ENCODE measurements at regions not wholly inside any gene's neighbourhood (a gene's known extent, or its start where the extent isn't known, plus 50 kb on each side); places are given as distances from the start of the nearest gene placed in this dataset.

DNA sequence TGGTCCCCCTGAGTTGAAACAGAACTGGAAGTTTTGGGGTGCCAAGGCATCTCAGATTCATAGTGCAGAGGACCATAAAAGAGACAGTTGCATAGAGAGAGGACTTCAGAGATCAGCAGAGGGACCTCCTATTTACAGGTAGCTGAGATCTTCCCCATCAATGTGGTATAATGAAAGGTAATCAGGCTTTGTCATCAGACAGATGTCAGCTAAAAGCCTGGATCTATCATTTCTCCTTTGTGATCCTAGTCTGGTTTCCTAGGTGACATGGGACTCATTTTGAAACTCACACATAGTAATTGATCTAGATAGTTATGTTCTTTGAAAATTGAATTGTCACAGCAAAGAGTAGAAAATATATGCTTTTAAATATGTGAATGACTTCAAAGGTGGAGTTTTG lies 443.5 kb upstream of the MAP2 start:
- no peaks in the 10 kb centered on the region for H4K20me1 ChIP-seq (replicated peaks; ENCODE audit: insufficient read depth)
- DNase-seq (ENCODE audit: low spot score), result no peak
- H2AFZ ChIP-seq, result no peak overlapping the region
- no peaks in the 10 kb centered on the region for H3K9me3 Mint-ChIP-seq
- no peak overlapping the region for H3K4me3 Mint-ChIP-seq
- H3K4me1 ChIP-seq (ENCODE audit: insufficient read depth), result no peaks in the 10 kb centered on the region
- H3K79me2 ChIP-seq (replicated peaks; ENCODE audit: insufficient read depth), result no peaks in the 10 kb centered on the region
- no peak overlapping the region for H3K27ac ChIP-seq (ENCODE audit: low read depth)
- H3K9me2 ChIP-seq (ENCODE audit: insufficient read depth), result peaks cover 9% of the 10 kb centered on the region; the same call in 1 of the 2 replicates
- no peak for ATAC-seq
- TF ChIP-seq, protein P1, sequence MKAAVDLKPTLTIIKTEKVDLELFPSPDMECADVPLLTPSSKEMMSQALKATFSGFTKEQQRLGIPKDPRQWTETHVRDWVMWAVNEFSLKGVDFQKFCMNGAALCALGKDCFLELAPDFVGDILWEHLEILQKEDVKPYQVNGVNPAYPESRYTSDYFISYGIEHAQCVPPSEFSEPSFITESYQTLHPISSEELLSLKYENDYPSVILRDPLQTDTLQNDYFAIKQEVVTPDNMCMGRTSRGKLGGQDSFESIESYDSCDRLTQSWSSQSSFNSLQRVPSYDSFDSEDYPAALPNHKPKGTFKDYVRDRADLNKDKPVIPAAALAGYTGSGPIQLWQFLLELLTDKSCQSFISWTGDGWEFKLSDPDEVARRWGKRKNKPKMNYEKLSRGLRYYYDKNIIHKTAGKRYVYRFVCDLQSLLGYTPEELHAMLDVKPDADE (IDR thresholded peaks at IDR 0.05), result no peak
- TF ChIP-seq POLR2AphosphoS5 (IDR thresholded peaks at IDR 0.05; ENCODE audit: low read depth) (no peak), EZH2 (IDR thresholded peaks at IDR 0.05; ENCODE audit: low read depth, unreplicated experiment) (no peak), CREB1 (CRISPR knock-in tag; IDR thresholded peaks at IDR 0.05; ENCODE audit: low read depth) (no peak), NANOG (IDR thresholded peaks at IDR 0.05; ENCODE audit: borderline replicate concordance) (no peak), ZNF114 (CRISPR knock-in tag; IDR thresholded peaks at IDR 0.05) (no peak), JUNB (IDR thresholded peaks at IDR 0.05; ENCODE audit: unreplicated experiment) (no peak), EZH2phosphoT487 (IDR thresholded peaks at IDR 0.05; ENCODE audit: unreplicated experiment) (no peak), ZNF331 (CRISPR knock-in tag; IDR thresholded peaks at IDR 0.05; ENCODE audit: low read depth) (no peak)
- TF ChIP-seq, protein P2, sequence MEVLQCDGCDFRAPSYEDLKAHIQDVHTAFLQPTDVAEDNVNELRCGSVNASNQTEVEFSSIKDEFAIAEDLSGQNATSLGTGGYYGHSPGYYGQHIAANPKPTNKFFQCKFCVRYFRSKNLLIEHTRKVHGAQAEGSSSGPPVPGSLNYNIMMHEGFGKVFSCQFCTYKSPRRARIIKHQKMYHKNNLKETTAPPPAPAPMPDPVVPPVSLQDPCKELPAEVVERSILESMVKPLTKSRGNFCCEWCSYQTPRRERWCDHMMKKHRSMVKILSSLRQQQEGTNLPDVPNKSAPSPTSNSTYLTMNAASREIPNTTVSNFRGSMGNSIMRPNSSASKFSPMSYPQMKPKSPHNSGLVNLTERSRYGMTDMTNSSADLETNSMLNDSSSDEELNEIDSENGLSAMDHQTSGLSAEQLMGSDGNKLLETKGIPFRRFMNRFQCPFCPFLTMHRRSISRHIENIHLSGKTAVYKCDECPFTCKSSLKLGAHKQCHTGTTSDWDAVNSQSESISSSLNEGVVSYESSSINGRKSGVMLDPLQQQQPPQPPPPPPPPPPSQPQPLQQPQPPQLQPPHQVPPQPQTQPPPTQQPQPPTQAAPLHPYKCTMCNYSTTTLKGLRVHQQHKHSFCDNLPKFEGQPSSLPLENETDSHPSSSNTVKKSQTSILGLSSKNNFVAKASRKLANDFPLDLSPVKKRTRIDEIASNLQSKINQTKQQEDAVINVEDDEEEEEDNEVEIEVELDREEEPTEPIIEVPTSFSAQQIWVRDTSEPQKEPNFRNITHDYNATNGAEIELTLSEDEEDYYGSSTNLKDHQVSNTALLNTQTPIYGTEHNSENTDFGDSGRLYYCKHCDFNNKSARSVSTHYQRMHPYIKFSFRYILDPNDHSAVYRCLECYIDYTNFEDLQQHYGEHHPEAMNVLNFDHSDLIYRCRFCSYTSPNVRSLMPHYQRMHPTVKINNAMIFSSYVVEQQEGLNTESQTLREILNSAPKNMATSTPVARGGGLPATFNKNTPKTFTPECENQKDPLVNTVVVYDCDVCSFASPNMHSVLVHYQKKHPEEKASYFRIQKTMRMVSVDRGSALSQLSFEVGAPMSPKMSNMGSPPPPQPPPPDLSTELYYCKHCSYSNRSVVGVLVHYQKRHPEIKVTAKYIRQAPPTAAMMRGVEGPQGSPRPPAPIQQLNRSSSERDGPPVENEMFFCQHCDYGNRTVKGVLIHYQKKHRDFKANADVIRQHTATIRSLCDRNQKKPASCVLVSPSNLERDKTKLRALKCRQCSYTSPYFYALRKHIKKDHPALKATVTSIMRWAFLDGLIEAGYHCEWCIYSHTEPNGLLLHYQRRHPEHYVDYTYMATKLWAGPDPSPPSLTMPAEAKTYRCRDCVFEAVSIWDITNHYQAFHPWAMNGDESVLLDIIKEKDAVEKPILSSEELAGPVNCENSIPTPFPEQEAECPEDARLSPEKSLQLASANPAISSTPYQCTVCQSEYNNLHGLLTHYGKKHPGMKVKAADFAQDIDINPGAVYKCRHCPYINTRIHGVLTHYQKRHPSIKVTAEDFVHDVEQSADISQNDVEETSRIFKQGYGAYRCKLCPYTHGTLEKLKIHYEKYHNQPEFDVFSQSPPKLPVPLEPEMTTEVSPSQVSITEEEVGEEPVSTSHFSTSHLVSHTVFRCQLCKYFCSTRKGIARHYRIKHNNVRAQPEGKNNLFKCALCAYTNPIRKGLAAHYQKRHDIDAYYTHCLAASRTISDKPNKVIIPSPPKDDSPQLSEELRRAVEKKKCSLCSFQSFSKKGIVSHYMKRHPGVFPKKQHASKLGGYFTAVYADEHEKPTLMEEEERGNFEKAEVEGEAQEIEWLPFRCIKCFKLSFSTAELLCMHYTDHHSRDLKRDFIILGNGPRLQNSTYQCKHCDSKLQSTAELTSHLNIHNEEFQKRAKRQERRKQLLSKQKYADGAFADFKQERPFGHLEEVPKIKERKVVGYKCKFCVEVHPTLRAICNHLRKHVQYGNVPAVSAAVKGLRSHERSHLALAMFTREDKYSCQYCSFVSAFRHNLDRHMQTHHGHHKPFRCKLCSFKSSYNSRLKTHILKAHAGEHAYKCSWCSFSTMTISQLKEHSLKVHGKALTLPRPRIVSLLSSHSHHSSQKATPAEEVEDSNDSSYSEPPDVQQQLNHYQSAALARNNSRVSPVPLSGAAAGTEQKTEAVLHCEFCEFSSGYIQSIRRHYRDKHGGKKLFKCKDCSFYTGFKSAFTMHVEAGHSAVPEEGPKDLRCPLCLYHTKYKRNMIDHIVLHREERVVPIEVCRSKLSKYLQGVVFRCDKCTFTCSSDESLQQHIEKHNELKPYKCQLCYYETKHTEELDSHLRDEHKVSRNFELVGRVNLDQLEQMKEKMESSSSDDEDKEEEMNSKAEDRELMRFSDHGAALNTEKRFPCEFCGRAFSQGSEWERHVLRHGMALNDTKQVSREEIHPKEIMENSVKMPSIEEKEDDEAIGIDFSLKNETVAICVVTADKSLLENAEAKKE (CRISPR knock-in tag; IDR thresholded peaks at IDR 0.05), result no peak
- TF ChIP-seq, protein P3, sequence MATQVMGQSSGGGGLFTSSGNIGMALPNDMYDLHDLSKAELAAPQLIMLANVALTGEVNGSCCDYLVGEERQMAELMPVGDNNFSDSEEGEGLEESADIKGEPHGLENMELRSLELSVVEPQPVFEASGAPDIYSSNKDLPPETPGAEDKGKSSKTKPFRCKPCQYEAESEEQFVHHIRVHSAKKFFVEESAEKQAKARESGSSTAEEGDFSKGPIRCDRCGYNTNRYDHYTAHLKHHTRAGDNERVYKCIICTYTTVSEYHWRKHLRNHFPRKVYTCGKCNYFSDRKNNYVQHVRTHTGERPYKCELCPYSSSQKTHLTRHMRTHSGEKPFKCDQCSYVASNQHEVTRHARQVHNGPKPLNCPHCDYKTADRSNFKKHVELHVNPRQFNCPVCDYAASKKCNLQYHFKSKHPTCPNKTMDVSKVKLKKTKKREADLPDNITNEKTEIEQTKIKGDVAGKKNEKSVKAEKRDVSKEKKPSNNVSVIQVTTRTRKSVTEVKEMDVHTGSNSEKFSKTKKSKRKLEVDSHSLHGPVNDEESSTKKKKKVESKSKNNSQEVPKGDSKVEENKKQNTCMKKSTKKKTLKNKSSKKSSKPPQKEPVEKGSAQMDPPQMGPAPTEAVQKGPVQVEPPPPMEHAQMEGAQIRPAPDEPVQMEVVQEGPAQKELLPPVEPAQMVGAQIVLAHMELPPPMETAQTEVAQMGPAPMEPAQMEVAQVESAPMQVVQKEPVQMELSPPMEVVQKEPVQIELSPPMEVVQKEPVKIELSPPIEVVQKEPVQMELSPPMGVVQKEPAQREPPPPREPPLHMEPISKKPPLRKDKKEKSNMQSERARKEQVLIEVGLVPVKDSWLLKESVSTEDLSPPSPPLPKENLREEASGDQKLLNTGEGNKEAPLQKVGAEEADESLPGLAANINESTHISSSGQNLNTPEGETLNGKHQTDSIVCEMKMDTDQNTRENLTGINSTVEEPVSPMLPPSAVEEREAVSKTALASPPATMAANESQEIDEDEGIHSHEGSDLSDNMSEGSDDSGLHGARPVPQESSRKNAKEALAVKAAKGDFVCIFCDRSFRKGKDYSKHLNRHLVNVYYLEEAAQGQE (IDR thresholded peaks at IDR 0.05; ENCODE audit: unreplicated experiment), result no peak
- TF ChIP-seq, protein P4, sequence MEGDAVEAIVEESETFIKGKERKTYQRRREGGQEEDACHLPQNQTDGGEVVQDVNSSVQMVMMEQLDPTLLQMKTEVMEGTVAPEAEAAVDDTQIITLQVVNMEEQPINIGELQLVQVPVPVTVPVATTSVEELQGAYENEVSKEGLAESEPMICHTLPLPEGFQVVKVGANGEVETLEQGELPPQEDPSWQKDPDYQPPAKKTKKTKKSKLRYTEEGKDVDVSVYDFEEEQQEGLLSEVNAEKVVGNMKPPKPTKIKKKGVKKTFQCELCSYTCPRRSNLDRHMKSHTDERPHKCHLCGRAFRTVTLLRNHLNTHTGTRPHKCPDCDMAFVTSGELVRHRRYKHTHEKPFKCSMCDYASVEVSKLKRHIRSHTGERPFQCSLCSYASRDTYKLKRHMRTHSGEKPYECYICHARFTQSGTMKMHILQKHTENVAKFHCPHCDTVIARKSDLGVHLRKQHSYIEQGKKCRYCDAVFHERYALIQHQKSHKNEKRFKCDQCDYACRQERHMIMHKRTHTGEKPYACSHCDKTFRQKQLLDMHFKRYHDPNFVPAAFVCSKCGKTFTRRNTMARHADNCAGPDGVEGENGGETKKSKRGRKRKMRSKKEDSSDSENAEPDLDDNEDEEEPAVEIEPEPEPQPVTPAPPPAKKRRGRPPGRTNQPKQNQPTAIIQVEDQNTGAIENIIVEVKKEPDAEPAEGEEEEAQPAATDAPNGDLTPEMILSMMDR (conservative IDR thresholded peaks at IDR 0.05; ENCODE audit: low read depth in 2 of 2), result no peak
- no peak overlapping the region for H3K4me3 ChIP-seq
- H3K36me3 Mint-ChIP-seq (ENCODE audit: low read depth), result no peaks in the 10 kb centered on the region
- no peaks in the 10 kb centered on the region for H3K27me3 ChIP-seq (ENCODE audit: insufficient read depth)
- no peaks in the 10 kb centered on the region for H3K27me3 Mint-ChIP-seq (ENCODE audit: insufficient read depth, low read depth, poor library complexity)
- H3K27ac Mint-ChIP-seq, result no peak overlapping the region
- no peaks in the 10 kb centered on the region for H3F3A ChIP-seq (replicated peaks; ENCODE audit: low read depth)
- no peak overlapping the region for H3K4me2 ChIP-seq
- no peaks in the 10 kb centered on the region for H3K36me3 ChIP-seq (ENCODE audit: insufficient read depth)
- H3K4me1 Mint-ChIP-seq, result no peaks in the 10 kb centered on the region
